OCI-LY7 (cell line): ENCODE measurements at regions not wholly inside any gene's neighbourhood (a gene's known extent, or its start where the extent isn't known, plus 50 kb on each side); places are given as distances from the start of the nearest gene placed in this dataset.

ENCODE experiments used
- BruUV-seq: library from RNA; stranded (reverse); fragments of 400-500 nt; replicated peaks from 2 replicates; lab custom pipeline; 2021; lab: Mats Ljungman, UMichigan
- CTCF ChIA-PET: fragments of 300-600 bp; sonication (Branson Sonifier 250); formaldehyde crosslinking; loops from one replicate; lab custom pipeline; 2022; ENCODE audit warnings: antibody characterized with exemption; ENCODE audit not compliant: unreplicated experiment; lab: Charles Lee
- POLR2A ChIA-PET: fragments of 300-600 bp; sonication (Branson Sonifier 250); formaldehyde crosslinking; loops from one replicate; lab custom pipeline; 2022; ENCODE audit warnings: antibody characterized with exemption; lab: Charles Lee
- DNase-seq: peaks from one replicate; pipeline ENCODE4 v3.0.0-alpha.2; 2015; ENCODE audit warnings: low spot score
- H2AFZ ChIP-seq: fragments of 200-600 bp; sonication (generic), shearing (Covaris generic); 2 replicates; pipeline ENCODE4 v1.6.1; 2014; ENCODE audit warnings: mild to moderate bottlenecking, antibody characterized with exemption, low read length, moderate library complexity
- H3K27ac ChIP-seq: fragments of 200-600 bp; sonication (generic); 2 replicates; pipeline ENCODE4 v1.5.1; 2014; ENCODE audit warnings: mixed run types, low read depth, mild to moderate bottlenecking, moderate library complexity, low read length, inconsistent platforms; ENCODE audit not compliant: poor library complexity, severe bottlenecking
- H3K36me3 ChIP-seq: fragments of 200-600 bp; sonication (generic); 2 replicates; pipeline ENCODE4 v1.6.1; 2014; ENCODE audit warnings: mild to moderate bottlenecking, antibody characterized with exemption, low read length, moderate library complexity, mixed read lengths; ENCODE audit not compliant: insufficient read depth
- H3K4me1 ChIP-seq: fragments of 200-600 bp; sonication (generic); 2 replicates; pipeline ENCODE4 v1.5.1; 2014; ENCODE audit warnings: mild to moderate bottlenecking, low read length; ENCODE audit not compliant: insufficient read depth, poor library complexity, severe bottlenecking
- H3K4me2 ChIP-seq: fragments of 200-600 bp; sonication (generic); 2 replicates; pipeline ENCODE4 v1.6.1; 2014; ENCODE audit warnings: mild to moderate bottlenecking, low read length
- H3K4me3 ChIP-seq: fragments of 200-600 bp; sonication (generic); 2 replicates; pipeline ENCODE4 v1.5.1; 2014; ENCODE audit warnings: mild to moderate bottlenecking, low read depth, low read length; ENCODE audit not compliant: poor library complexity, severe bottlenecking
- H3K79me2 ChIP-seq: fragments of 200-600 bp; sonication (generic); 2 replicates; pipeline ENCODE4 v1.6.1; 2016; ENCODE audit warnings: low read depth, mild to moderate bottlenecking, low read length, moderate library complexity, mixed read lengths; ENCODE audit not compliant: insufficient read depth
- H3K9me2 ChIP-seq: fragments of 200-600 bp; sonication (generic); 2 replicates; pipeline ENCODE4 v1.6.1; 2016; ENCODE audit warnings: mild to moderate bottlenecking, low read length, mixed read lengths; ENCODE audit not compliant: insufficient read depth
- H3K9me3 ChIP-seq: fragments of 200-600 bp; sonication (generic); 2 replicates; pipeline ENCODE4 v1.6.1; 2014; ENCODE audit warnings: mild to moderate bottlenecking, mixed run types, low read length, mixed read lengths
- H4K20me1 ChIP-seq: fragments of 200-600 bp; sonication (generic); 2 replicates; pipeline ENCODE4 v1.6.1; 2014; ENCODE audit warnings: mild to moderate bottlenecking, antibody characterized with exemption, low read length, moderate library complexity, mixed read lengths; ENCODE audit not compliant: insufficient read depth
- CTCF ChIP-seq: fragments of 200-600 bp; sonication (generic); conservative IDR thresholded peaks from 2 replicates; pipeline ENCODE4 v1.5.1; 2014; ENCODE audit warnings: mild to moderate bottlenecking, antibody characterized with exemption, low read length, moderate library complexity, mixed read lengths
- EZH2phosphoT487 ChIP-seq: fragments of 200-600 bp; sonication (generic); IDR thresholded peaks from 2 replicates; pipeline ENCODE4 v1.6.1; 2018; ENCODE audit warnings: low read depth, borderline replicate concordance, mild to moderate bottlenecking, mixed run types, antibody characterized with exemption, low read length, moderate library complexity, mixed read lengths
- intact Hi-C: fragments of 100-400 bp; cut with micrococcal nuclease; formaldehyde crosslinking; loops from one replicate; pipeline ENCODE4 v1.10.0; 2022; ENCODE audit not compliant: unreplicated experiment

GRCh38 chr20:6299456-6299855 lies 176.6 kb upstream of the FERMT1 start:
- POLR2A ChIA-PET, result no interaction called here
- no peaks in the 10 kb centered on the region for H3K9me3 ChIP-seq
- H3K4me2 ChIP-seq, result no peak overlapping the region
- no peak for DNase-seq
- no peak overlapping the region for H2AFZ ChIP-seq
- H3K9me2 ChIP-seq, result no peaks in the 10 kb centered on the region
- H3K79me2 ChIP-seq, result no peaks in the 10 kb centered on the region
- CTCF ChIA-PET, result no interaction called here
- no peak overlapping the region for H3K27ac ChIP-seq
- no peaks in the 10 kb centered on the region for H3K36me3 ChIP-seq
- no peaks in the 10 kb centered on the region for H3K4me1 ChIP-seq
- intact Hi-C loops, result no loop called here
- no peak overlapping the region for H3K4me3 ChIP-seq
- TF ChIP-seq CTCF (no peak), EZH2phosphoT487 (no peak)
- no TSS peak for BruUV-seq
- H4K20me1 ChIP-seq, result no peaks in the 10 kb centered on the region

DNA sequence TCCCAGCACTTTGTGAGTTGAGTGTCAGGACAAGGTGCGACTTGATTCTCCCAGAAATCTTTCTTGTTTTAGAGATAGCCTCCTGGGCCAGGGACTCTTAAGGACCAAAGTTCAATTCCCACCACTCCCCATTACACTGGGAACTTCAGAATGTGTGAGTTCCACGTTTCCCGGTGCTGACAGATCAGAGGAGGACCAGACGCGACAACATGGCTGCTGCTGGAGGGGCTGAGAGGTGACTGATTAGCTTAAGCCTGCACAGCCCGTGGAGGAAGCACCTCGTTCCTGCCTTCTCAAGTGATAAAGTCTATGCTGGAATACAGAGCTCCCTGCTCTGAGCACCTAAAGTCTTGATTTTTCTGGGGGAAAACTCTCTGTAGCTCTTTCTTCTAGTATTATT lies 175.2 kb upstream of the FERMT1 start:
- no peak for DNase-seq
- intact Hi-C loops, result no loop called here
- no peaks in the 10 kb centered on the region for H3K79me2 ChIP-seq
- H3K9me2 ChIP-seq, result no peaks in the 10 kb centered on the region
- no TSS peak for BruUV-seq
- H3K4me3 ChIP-seq, result no peak overlapping the region
- no peaks in the 10 kb centered on the region for H3K9me3 ChIP-seq
- H4K20me1 ChIP-seq, result no peaks in the 10 kb centered on the region
- ChIA-PET CTCF (no interaction called here), POLR2A (no interaction called here)
- H3K4me2 ChIP-seq, result no peak overlapping the region
- no peak for TF ChIP-seq EZH2phosphoT487
- no peak overlapping the region for H3K27ac ChIP-seq
- H3K4me1 ChIP-seq, result no peaks in the 10 kb centered on the region
- H3K36me3 ChIP-seq, result no peaks in the 10 kb centered on the region
- no peak overlapping the region for H2AFZ ChIP-seq

DNA sequence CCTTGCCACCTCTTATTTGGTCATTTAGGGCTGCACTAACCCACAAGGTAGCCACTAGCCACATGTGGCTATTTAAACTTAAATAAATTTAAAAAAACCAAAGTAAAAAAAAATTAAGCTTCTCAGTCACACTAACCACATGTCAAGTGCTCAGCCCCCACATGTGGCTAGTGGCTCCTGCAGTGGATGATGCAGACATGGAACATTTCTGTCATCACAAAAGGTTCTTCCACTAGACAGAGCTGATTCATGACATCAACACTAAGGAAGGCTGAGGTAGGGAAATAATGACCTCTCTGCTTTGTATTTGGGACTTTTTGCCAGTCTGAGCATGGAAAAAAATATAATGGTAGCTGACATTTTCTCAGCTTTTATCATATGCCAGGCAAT lies 173.0 kb upstream of the FERMT1 start:
- Histone ChIP-seq H2AFZ (no peak overlapping the region), H4K20me1 (no peaks in the 10 kb centered on the region), H3K4me2 (no peak overlapping the region), H3K79me2 (no peaks in the 10 kb centered on the region), H3K9me3 (no peaks in the 10 kb centered on the region), H3K4me3 (no peak overlapping the region), H3K4me1 (no peaks in the 10 kb centered on the region), H3K9me2 (no peaks in the 10 kb centered on the region), H3K36me3 (no peaks in the 10 kb centered on the region), H3K27ac (no peak overlapping the region)
- intact Hi-C loops, result no loop called here
- BruUV-seq, result no TSS peak
- CTCF ChIA-PET, result no interaction called here
- DNase-seq, result no peak
- POLR2A ChIA-PET, result interaction anchor here (0.6 to 0.7 kb wide), 3 partner anchors 129 to 1187 kb away, joined by 3 to 4 read pairs (median 3); no protein-coding TSS in a partner anchor
- no peak for TF ChIP-seq EZH2phosphoT487
- no peak for TF ChIP-seq CTCF
